Neural progenitor cell (in vitro differentiated cells): ENCODE measurements at regions not wholly inside any gene's neighbourhood (a gene's known extent, or its start where the extent isn't known, plus 50 kb on each side); places are given as distances from the start of the nearest gene placed in this dataset.

ENCODE experiments used
- EZH2phosphoT487 ChIP-seq: fragments of 200-600 bp; sonication (generic); IDR thresholded peaks from 2 replicates; pipeline ENCODE4 v1.6.1; 2017; ENCODE audit warnings: antibody characterized with exemption
- TF ChIP-seq, protein P1 (sequence below): fragments of 200-600 bp; sonication (generic); IDR thresholded peaks from 2 replicates; pipeline ENCODE4 v1.5.1; 2017; ENCODE audit warnings: antibody characterized with exemption, mild to moderate bottlenecking

DNA sequence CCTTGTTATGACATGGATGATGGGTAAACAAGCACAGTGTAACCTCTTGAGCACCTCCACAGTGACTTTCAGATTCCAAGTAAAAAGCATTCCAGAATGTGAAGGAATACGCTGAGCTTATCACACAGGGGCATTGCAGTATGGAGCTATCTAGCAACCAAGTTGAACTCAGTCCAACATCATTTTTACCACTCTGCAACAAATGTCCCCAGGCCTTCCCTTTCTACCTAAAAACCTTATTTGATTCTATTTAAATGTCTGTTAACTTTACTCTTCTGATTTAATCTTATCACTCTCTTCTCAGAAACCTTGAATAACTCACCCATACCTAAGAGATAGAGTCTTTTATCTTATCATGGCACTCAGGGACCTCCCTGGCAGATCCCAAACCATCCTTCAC is 195.8 kb upstream of the CDYL start:
- TF ChIP-seq, protein P1, sequence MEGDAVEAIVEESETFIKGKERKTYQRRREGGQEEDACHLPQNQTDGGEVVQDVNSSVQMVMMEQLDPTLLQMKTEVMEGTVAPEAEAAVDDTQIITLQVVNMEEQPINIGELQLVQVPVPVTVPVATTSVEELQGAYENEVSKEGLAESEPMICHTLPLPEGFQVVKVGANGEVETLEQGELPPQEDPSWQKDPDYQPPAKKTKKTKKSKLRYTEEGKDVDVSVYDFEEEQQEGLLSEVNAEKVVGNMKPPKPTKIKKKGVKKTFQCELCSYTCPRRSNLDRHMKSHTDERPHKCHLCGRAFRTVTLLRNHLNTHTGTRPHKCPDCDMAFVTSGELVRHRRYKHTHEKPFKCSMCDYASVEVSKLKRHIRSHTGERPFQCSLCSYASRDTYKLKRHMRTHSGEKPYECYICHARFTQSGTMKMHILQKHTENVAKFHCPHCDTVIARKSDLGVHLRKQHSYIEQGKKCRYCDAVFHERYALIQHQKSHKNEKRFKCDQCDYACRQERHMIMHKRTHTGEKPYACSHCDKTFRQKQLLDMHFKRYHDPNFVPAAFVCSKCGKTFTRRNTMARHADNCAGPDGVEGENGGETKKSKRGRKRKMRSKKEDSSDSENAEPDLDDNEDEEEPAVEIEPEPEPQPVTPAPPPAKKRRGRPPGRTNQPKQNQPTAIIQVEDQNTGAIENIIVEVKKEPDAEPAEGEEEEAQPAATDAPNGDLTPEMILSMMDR = no peak
- TF ChIP-seq EZH2phosphoT487 = no peak
